ENCODE measurements at regions not wholly inside any gene's neighbourhood (a gene's known extent, or its start where the extent isn't known, plus 50 kb on each side); places are given as distances from the start of the nearest gene placed in this dataset.

DNA sequence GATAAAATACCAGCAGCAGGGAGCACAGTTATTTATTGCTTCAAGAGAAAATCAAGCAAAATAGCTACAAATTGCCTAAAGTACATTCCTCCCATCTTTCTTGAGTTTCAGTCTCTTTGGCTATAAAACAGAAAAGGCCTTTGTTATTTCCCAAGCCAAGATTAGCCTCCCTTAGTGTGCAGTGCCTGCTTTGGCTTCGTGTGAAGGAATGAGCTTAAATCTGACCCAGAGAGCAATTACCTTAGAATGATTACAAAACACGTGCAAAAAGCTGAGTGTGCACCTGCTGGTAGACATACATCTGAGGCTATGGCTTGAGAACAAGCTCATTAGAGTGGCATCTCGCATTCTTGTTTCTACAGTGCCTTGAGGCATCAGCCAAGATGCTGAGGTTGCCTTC is 250.8 kb downstream of the C4orf33 start:
- no peak for DNase-seq (ENCODE audit: low read depth)

DNA sequence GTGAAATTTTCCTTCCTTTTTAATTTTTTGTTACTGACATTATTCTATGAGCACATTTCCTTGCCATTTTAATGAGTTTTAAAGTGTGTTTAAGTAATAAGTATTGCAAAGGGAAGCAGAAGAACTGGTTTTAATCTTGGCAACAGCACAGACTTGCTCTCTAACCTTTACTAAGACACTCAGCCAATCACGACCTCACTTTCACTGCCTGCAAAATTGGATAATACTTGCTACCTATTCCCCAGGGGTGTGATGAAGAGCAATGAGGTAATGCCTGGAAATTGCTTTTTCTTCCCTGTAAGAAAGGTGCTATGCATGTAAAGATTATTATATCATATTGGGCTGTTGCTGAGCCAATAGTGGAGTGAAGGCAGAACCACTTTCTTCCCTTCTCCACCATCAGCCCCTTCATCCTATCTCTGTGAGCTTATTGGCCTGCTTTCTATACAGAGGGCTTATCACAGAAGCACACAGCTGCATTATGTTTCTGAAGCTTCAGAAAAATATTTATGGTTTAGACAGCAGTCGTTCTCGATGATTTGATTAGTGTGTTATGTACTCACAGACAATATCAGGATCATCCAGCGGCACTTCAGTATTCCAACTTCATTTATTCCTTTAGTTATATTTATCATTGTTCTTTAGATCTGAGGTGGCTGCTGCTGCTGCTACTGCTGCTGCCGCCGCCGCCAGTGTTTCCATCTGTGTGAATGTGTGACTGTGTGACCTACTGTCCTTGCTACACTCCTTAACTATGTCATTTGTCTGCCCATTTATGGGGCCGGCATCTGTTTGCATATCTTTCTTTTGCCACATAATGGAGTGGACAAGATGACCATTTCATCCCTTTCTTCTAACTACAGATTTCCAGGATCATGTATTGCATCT is 255.1 kb downstream of the C4orf33 start:
- DNase-seq (ENCODE audit: low read depth) = no peak

DNA sequence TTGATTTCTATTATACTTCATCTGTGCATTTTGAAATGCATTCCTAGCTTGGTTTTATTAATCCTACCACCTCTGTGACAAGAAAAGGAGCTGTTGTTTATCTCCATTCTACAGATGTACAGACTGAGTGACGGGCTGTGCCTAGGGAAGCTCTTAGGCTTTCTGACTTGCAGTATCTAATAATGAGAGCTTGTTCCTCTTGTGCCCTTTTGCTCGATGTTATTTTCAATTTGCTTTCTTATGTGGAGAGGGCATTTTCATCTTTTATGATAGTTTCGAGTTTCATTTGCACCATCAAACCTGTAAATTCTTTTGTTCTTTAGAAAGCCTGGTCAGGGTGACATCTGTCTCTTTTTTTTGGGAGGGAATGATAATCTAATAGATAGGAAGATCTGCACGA is 256.5 kb downstream of the C4orf33 start:
- DNase-seq (ENCODE audit: low read depth) = no peak

DNA sequence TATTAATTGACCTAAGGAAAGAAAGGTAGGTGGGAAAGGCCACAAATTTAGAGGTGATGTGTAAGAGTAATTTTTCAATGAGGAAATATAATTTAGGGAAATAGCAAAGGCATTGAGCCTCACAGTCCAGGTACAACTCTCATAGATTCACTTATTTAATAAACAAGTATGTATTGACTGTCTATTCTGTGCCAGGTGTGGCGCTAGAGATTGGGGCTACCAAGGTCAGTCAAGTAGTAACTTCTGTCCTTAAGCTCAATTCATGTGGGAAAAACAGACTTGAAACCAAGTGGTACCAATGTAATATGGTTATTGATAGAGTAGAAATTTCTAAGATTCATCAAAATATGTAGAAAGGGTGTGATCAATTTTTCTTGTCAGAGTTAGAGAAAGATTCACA is 257.5 kb downstream of the C4orf33 start:
- DNase-seq (ENCODE audit: low read depth) = no peak

DNA sequence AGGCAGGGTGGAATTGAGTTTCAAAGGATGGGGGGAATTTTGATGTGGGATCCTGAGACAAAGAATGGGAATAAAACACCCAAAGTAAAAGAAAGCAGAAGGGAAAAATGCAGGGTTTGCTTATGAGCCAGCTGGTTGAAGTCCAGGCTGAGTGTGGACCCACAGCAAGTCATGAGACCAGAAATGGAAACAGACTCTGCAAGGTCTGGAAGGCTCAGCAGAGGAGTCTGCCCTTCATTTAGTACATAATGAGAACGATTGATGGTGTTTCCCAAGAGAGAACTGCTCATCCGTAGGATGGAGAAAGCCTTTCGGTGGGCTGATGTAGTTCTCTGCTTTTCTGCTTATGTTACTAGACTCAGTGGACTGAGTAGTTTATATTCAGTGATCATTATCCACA is 259.1 kb downstream of the C4orf33 start:
- DNase-seq (ENCODE audit: low read depth) = no peak

DNA sequence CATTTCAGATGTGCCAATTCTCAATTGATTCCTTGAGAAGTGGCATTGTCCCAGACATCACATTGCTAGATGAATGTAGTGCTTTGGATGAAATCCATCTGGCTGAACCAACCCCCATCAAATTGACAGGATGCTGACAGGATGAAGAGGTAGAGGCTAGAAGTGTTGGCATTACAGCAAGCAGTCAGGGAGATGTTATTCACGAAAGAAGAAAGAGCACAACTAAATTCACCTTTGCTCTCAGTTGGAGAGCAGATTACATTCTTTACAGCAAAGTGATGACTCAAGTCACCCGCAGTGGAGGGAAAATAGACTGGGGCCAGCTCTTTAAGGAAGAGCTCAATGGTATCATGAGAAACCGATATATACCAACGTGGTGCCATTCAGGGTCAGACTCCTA is 259.6 kb downstream of the C4orf33 start:
- DNase-seq (ENCODE audit: low read depth) = no peak

DNA sequence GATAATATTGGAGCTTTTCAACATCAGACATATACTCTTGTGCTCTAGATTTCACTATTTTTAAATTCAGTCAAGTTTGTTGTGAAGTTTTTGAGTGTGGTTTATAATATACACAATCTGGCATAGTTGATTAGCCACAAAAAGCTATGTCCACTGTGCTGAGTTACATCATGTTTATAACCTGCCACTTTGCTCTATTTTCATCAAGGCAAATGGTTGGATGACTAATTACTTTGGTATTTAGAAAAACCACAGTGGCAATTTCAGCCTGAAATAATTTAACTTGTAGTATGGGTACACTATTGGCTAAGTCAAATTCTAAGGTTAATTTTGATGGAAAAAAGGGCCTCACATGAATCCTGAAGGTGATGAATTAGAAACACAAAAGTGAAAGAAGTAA is 262.6 kb downstream of the C4orf33 start:
- DNase-seq (ENCODE audit: low read depth) = no peak

DNA sequence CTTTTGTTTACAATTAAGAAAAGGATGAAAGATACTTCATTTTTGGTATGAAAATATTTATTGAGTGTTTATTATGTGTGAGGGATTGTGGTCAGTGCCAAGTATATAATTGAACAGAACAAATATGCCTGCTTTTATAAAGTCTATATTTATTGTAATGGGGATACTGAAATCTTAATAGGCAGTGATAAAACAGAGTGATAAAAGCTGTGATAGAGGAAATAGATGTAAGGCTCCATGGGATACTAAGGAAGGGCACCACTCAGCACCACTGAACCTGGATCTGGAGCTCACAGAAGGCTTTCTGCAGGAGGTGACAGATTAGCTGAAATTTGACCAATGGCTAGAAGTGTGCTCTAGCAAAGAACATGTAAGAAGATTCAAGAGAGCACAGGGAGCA is 263.5 kb downstream of the C4orf33 start:
- DNase-seq (ENCODE audit: low read depth) = no peak

DNA sequence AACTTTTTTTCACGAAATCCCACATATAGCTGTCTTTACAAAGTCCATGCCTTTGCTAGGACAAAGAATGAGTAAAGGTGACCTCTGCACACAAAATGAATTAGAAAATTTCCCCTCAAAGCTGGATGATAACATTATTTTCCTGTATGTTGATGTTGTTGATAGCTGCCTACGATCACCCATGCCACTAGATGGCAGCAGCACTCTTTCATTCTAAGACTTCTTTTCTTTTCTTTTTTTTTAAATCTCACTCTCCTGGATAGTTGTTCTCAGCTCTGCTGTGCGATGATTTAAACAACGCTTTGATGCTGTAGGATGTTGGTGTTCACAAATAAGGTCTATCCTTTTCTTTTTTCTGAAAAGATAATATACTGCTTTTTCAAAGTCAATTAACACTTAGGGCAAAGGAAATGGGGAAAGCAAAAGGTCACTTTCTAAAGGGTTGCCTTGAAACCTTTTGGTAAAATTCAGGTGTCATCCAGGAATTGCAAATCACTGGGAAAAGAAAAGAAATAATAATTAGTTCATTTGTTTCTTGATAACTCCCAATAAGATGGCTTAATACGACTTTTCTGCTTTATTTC is 266.8 kb downstream of the C4orf33 start:
- DNase-seq (ENCODE audit: low read depth) = no peak

DNA sequence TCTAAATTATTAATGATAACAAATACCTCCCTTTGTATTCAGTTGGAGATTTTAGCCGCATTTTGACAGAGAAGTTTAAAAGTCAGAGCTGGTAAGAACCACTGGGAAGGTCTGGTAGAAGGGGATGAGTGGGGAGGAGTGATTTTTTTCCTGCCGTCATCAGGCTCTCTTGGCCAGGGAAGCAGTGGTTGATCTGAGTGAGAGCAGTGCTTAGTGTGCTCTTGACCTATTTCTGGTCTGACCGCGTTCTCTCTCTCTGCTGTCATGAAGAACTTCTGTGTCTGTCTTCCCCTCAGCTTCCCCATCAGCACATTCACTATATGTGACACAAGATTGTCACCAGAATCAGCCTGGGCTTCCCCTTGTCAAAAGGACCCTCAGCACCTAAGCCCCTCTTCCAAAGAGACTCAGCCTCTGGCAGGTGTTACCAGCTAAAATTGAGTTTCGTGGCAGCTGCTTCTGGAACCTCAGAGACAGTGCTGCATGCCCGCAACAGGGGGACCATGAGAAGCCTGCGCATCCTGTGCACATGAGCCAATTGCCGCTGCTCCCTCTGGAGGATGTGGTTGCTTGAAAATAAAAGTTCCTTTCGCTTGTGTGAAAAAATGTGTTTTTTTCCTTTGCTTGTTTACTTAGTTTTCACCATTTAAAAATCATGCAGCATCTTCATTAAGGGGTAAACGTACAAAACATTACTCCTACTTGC is 268.9 kb downstream of the C4orf33 start:
- DNase-seq (ENCODE audit: low read depth) = no peak

DNA sequence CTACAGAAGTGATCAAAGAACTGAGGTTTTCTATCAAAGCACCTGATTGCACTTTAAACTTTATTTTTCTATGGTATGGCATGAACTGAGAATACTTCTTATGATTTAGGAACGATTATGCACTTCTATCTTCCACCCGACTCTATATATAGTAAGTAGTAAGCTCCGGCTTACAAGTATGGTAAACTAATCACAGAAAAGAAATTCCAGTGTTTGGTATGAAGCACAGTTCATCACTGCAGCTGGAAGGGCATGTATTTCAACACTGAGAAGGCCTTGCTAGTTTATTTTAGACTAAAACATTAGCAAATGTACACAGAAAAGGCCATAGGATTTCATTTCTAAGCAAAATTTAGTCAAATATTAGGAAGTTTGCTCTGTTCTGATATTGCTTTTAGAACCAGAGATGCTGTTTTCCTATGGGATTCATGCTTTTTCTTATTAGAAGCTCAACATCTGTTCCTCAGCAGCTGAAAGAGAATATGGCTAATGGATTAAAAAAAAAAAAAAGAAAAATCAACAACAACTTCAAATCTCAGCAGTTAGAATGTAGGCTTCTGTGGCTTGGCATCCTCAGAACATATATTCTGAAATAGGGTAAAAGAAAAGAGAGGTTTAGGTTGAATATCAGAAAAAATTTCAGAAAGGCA is 273.5 kb downstream of the C4orf33 start:
- no peak for DNase-seq (ENCODE audit: low read depth)

DNA sequence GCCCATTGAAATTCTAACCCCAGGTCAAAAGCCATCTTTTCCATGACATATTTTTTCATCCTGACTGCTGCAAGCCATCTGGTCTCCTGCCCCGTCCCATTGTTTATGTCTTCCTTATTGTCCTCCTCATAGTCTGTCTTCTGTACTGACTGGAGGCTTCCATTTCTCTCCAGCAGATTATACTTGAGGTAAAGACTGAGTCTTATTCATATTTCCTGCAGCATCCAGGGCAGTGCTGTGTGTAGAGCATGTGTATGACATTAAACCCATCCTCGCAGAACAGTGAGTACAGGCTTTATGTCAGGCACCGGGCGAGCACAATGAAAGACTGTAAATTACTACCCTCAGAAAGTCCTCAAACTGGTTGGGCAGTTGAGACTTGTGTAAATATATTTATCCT is 275.1 kb downstream of the C4orf33 start:
- no peak for DNase-seq (ENCODE audit: low read depth)

DNA sequence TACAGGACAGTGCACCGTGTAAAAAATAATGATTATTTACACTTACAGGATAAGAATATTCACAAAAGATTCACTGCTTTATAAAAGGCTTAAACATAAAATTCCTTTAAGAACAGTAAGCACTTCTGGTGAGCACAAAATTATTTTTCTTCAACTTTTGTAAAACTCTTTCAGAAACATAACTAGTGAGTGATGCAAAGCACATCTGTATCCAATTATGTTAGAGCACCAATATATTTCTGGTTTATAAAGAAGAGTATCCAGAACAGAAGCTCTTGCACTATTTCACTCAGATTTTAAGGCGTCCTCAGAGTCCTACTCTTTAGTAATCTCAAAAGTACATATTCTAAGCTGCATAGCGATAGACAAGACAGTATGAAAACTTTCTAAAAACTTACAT is 276.0 kb downstream of the C4orf33 start:
- no peak for DNase-seq (ENCODE audit: low read depth)

DNA sequence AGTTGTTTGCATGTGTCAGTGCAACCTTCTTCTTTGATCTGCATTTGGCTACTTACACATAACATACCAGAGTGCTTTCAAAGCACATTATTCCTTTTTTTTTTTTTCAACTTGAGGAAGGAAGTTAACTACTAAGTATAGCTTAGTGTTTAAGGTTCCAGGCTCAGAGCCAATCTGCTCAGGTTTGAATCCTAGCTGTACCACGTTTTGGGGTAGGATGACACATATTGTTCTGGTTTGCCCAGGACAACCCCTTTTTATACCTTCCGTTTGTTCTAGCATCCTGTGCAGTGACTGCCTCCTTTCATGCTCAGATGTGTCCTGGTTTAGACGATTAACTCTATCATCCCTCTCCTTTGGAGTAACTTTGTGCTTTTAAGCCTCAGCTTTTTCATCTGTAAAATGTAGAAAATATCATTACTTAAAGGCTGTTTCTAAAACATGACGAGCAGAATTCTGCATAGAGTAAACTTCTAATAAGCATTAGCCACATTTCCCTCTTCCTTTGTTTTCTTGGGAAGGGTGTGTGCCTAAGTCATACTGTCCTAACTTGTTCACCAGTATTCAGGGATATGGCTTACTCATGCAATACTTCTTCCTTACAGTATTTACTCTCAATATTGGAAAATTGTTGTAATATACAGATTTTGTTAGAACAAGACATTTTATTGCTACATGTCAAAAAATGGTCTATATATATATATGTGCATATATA is 281.3 kb downstream of the C4orf33 start:
- DNase-seq (ENCODE audit: low read depth) = no peak

DNA sequence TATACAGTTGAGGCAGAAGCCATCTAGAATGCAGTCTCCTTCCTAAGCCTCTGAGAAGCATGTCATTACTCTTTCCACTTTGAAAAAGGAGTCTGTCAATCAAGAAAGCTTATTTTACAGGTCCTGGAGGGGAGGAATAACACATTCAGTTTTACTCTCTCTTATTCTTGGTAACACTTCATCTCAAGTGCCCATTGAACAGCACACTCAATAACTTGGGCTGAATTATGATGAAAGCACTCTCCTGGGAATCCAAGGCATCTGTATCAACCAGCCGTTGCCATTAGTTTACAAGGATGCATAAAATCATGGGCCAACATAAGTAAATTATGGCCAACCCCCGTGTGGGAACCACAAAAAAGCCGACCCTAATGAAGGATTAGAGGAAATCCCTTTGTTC is 282.4 kb downstream of the C4orf33 start:
- DNase-seq (ENCODE audit: low read depth) = no peak

DNA sequence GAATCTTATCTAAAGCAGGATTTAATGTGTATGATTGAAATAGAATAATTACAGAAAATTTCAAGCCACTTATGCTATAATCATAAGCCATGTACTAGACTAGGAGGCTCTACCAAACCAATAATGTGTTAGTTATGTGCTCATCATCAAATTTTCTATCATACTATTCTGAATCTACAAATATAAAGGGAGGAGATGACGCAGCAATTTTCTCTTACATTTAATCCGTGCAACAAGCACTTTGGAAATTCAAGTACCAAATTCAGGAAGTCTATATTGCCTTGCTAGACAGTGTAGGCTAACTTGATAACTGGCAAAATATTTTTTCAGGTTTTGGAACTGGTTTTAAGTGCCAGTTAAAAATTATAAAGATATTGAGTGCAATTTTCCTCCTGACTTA is 283.5 kb downstream of the C4orf33 start:
- no peak for DNase-seq (ENCODE audit: low read depth)

DNA sequence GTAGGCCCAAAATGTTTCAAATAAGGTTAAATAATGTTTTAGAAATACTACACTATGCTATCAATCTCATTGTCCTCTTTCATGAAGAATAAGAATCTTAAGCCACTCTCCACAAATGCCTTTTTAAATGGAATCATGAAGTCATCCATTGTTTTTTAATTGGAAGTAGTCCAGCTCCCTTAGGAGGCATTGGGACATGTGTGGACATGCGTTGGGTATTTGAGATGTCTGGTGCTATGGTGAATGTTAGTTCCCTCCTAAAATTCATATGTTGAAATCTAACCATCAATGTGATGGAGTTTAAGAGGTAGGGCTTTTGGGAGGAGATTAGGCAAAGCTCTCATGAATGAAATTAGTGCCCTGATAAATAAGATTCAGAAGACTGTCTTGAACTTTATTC is 289.0 kb downstream of the C4orf33 start:
- DNase-seq (ENCODE audit: low read depth) = no peak

DNA sequence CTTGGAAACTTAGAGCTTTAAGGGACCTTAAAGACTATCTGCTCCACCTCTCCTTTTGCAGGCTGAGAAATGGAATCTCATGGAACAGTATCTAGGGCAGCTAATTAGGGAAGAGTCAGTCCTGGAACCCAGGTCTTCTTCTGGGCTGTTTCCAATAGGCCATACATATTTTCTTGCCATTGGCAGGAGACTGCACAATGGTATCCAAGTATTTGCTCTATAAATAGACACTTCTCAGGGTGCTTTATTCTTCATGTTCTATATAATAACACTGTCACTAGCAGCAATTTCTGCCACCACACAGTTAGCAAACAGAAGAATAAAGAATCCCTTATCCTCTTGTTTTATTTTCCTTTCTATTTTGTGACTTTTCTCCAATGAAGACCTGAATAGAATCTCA is 291.7 kb downstream of the C4orf33 start:
- DNase-seq (ENCODE audit: low read depth) = no peak

DNA sequence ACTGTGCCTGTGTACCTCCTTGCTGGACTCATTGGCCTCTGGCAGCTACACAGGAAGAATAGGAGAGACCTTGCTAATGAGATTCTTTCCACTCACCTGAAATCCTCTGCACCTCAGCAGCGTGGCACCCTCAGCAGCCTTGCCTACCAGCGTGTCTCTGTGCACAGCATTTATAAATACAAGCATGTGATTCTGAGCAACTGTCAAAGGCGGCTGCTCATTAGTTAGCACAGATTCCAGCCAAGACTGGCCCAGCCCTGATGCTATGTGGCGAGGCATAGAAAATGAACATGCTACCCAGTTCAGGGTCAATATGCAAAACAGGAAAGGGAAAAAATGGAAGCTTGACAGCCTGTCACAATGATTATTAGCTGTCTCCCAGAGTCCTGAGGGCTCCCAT is 298.0 kb downstream of the C4orf33 start:
- DNase-seq (ENCODE audit: low read depth) = no peak

DNA sequence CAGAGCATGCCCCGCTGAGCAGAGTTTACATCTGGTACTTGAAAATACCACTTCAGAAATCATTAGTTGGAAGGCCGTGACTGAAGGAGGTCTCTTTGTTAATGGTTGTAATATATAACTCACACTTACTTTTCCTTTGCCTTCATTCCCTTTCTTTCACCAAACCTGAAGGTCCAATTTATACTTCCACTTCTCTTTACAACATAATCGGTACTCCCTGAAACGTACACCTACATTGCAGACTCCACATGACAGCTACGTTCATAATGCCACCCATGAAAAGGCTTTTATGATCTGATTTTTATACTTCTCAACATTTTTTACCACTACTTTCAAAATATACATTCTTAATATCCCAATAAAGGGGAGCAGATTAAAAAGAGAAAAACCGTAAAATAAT is 298.7 kb downstream of the C4orf33 start:
- DNase-seq (ENCODE audit: low read depth) = no peak

DNA sequence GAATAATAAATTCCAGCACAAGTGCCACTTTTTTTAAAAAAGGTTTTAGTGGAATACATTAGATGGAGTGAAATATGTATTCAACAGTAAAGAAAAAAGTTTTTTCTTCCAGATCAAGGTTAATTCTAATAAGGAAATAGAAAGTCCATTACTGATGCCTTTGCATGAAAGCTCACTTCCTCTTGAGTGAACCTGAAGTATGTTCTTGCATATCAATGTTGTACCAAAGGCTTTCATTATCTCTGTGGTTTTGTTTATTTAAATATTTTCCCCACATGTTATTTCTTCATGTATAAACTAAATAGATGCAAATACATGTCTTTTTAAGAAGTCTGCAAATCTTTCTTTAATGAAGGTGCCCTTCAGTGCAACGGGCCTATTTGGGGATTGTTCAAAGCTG is 307.9 kb downstream of the C4orf33 start:
- DNase-seq (ENCODE audit: low read depth) = no peak

DNA sequence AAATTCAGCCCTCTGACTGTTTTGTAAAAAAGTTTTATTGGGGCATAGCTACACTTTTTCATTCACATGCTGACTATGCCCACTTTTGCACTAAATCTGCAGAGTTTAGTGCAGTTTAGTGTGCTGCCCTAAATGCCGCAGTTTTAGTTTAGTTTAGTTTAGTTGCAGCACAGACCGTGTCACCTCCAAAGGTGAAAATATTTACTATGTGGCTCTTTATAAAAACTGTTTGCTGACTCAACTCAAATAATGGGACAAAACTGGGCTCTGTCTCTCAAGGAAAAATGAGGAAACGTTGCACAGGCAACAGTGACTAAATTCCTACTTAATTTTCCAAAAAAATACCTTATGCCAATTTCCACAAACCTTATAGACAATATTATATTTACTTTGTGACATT is 314.2 kb downstream of the C4orf33 start:
- no peak for DNase-seq (ENCODE audit: low read depth)

Measured in activated T-helper 1 cell treated with Interleukin-2 at 50 U/mL for 16 hours (primary cell).